ENCODE measurements at regions not wholly inside any gene's neighbourhood (a gene's known extent, or its start where the extent isn't known, plus 50 kb on each side); places are given as distances from the start of the nearest gene placed in this dataset.
"Not testable (repeated sequence)": the region's sequence is repeated elsewhere in the genome, so short reads cannot be mapped to it uniquely, and the experiment has no call there.

DNA sequence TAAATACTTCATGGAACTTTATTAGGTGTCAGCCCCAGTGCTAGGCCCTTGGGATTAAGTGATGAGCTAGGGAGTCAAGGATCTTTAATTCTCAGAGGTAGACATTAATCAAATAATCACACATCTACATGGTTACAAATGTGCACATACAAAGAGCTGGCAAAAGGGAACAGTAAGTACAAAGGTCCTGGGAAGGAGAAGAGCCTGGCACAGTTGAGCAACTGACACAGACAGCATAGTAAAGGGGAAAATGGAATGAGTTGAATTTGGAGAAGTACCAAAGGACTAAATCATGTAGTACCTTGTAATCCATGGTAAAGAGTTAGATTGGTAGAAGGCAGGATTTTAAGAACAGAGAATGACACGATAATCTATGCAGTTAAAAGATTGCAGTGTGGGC, 116.3 kb downstream of the APIP start:
- H3K36me3 Mint-ChIP-seq, result no peaks in the 10 kb centered on the region
- intact Hi-C loops (cut with micrococcal nuclease), result no loop called here
- no peaks in the 10 kb centered on the region for H3K9me3 Mint-ChIP-seq
- WGBS (ENCODE audit: insufficient coverage), result 60% methylated on average over 1 of the region's 1 CpG
- no peak overlapping the region for H3K4me3 Mint-ChIP-seq
- DNase-seq, result no peak
- Histone ChIP-seq H3K27ac (ENCODE audit: low read length) (no peak overlapping the region), H3K9me3 (ENCODE audit: control insufficient read depth, insufficient read depth, low read length) (no peaks in the 10 kb centered on the region), H3K27me3 (ENCODE audit: control insufficient read depth, insufficient read depth, low read length) (no peaks in the 10 kb centered on the region), H3K4me1 (ENCODE audit: control insufficient read depth, insufficient read depth, low read length) (no peaks in the 10 kb centered on the region), H3K4me3 (ENCODE audit: low read length) (no peak overlapping the region), H3K36me3 (ENCODE audit: control insufficient read depth, insufficient read depth, low read length) (no peaks in the 10 kb centered on the region)
- H3K27me3 Mint-ChIP-seq (ENCODE audit: low read depth in 2 of 2), result peaks cover 23 to 25% of the 10 kb centered on the region in 2 donors
- no peak for ATAC-seq
- H3K4me1 Mint-ChIP-seq, result no peaks in the 10 kb centered on the region
- TF ChIP-seq, protein P1, sequence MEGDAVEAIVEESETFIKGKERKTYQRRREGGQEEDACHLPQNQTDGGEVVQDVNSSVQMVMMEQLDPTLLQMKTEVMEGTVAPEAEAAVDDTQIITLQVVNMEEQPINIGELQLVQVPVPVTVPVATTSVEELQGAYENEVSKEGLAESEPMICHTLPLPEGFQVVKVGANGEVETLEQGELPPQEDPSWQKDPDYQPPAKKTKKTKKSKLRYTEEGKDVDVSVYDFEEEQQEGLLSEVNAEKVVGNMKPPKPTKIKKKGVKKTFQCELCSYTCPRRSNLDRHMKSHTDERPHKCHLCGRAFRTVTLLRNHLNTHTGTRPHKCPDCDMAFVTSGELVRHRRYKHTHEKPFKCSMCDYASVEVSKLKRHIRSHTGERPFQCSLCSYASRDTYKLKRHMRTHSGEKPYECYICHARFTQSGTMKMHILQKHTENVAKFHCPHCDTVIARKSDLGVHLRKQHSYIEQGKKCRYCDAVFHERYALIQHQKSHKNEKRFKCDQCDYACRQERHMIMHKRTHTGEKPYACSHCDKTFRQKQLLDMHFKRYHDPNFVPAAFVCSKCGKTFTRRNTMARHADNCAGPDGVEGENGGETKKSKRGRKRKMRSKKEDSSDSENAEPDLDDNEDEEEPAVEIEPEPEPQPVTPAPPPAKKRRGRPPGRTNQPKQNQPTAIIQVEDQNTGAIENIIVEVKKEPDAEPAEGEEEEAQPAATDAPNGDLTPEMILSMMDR (IDR thresholded peaks at IDR 0.05), result no peak
- no peak overlapping the region for H3K27ac Mint-ChIP-seq

DNA sequence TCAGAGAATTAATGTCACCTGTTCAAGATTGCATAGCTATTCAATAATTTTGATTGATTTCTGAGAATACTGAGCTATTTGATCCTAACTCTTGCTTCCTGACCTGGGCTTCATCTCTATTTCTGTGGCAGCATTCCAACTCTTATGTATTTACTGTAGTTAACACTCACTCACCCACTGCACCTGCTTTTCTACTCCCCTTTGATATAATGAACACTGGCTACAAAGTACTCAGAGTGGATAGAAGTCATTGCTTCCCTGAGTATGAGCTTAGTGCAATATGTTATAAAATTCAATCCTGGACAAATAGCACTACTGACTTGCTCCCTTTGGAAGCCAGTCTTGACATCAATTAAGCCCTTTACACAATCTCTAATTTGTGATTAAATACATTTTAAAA, 117.2 kb downstream of the APIP start:
- TF ChIP-seq, protein P1 (IDR thresholded peaks at IDR 0.05), result no peak
- Histone ChIP-seq H3K27me3 (ENCODE audit: control insufficient read depth, insufficient read depth, low read length) (no peaks in the 10 kb centered on the region), H3K4me1 (ENCODE audit: control insufficient read depth, insufficient read depth, low read length) (no peaks in the 10 kb centered on the region), H3K36me3 (ENCODE audit: control insufficient read depth, insufficient read depth, low read length) (no peaks in the 10 kb centered on the region), H3K9me3 (ENCODE audit: control insufficient read depth, insufficient read depth, low read length) (no peaks in the 10 kb centered on the region), H3K27ac (ENCODE audit: low read length) (no peak overlapping the region), H3K4me3 (ENCODE audit: low read length) (no peak overlapping the region)
- Mint-ChIP-seq H3K4me1 (no peaks in the 10 kb centered on the region), H3K27ac (no peak overlapping the region), H3K4me3 (no peak overlapping the region), H3K27me3 (ENCODE audit: low read depth in 2 of 2) (peaks cover 27 to 30% of the 10 kb centered on the region in 2 donors), H3K36me3 (no peaks in the 10 kb centered on the region), H3K9me3 (no peaks in the 10 kb centered on the region)
- intact Hi-C loops (cut with micrococcal nuclease), result no loop called here
- DNase-seq (no peak), ATAC-seq (no peak)

- H3K4me3 ChIP-seq (ENCODE audit: low read length); H3K36me3 Mint-ChIP-seq; intact Hi-C loops (cut with micrococcal nuclease); H3K27ac Mint-ChIP-seq; H3K9me3 Mint-ChIP-seq; H3K36me3 ChIP-seq (ENCODE audit: control insufficient read depth, insufficient read depth, low read length); H3K27me3 ChIP-seq (ENCODE audit: control insufficient read depth, insufficient read depth, low read length); H3K9me3 ChIP-seq (ENCODE audit: control insufficient read depth, insufficient read depth, low read length); DNase-seq; H3K27ac ChIP-seq (ENCODE audit: low read length); ATAC-seq; H3K4me1 ChIP-seq (ENCODE audit: control insufficient read depth, insufficient read depth, low read length); H3K4me3 Mint-ChIP-seq; H3K4me1 Mint-ChIP-seq: not testable (repeated sequence)
- H3K27me3 Mint-ChIP-seq (ENCODE audit: low read depth in 2 of 2), result peaks cover 25 to 27% of the 10 kb centered on the region in 2 donors
Measured at GRCh38 chr11:34797497-34797896, 118.7 kb downstream of the APIP start.

DNA sequence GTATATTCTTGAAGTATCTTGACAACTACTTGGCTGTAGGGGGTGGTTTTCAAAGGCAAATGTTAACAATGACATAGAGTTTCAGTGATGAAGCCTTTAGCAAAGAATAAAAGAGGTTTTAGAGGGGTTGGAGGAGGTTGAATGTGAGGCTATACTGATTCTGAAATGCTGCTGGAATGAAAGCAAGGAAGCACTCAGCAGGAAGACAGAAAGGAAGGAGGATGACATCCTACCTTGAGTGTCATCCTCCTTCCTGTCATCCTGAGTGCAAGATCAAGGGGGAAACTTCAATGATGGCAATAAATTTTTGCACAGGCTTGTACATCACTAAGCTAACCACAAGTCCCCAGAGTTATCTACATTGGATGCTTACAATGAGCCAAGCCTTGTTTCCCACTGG, 120.5 kb downstream of the APIP start:
- H3K27me3 Mint-ChIP-seq (ENCODE audit: low read depth in 2 of 2), result peaks cover 22 to 23% of the 10 kb centered on the region in 2 donors
- DNase-seq (no peak), ATAC-seq (no peak)
- Histone ChIP-seq H3K27ac (ENCODE audit: low read length) (no peak overlapping the region), H3K36me3 (ENCODE audit: control insufficient read depth, insufficient read depth, low read length) (no peaks in the 10 kb centered on the region), H3K4me3 (ENCODE audit: low read length) (no peak overlapping the region), H3K27me3 (ENCODE audit: control insufficient read depth, insufficient read depth, low read length) (no peaks in the 10 kb centered on the region), H3K4me1 (ENCODE audit: control insufficient read depth, insufficient read depth, low read length) (no peaks in the 10 kb centered on the region), H3K9me3 (ENCODE audit: control insufficient read depth, insufficient read depth, low read length) (no peaks in the 10 kb centered on the region)
- intact Hi-C loops (cut with micrococcal nuclease), result no loop called here
- TF ChIP-seq, protein P1 (IDR thresholded peaks at IDR 0.05), result no peak
- H3K36me3 Mint-ChIP-seq, result no peaks in the 10 kb centered on the region
- no peak overlapping the region for H3K4me3 Mint-ChIP-seq
- no peaks in the 10 kb centered on the region for H3K4me1 Mint-ChIP-seq
- H3K9me3 Mint-ChIP-seq, result no peaks in the 10 kb centered on the region
- no peak overlapping the region for H3K27ac Mint-ChIP-seq

Data from natural killer cell (primary cell).